HCT116 (cell line): ENCODE measurements at regions not wholly inside any gene's neighbourhood (a gene's known extent, or its start where the extent isn't known, plus 50 kb on each side); places are given as distances from the start of the nearest gene placed in this dataset.

Experiments
- EZH2 ChIP-seq: fragments of 200-600 bp; sonication (generic); IDR thresholded peaks from 2 replicates; pipeline ENCODE4 v1.6.1; 2017; ENCODE audit warnings: antibody characterized with exemption, mixed run types
- EZH2phosphoT487 ChIP-seq: fragments of 200-600 bp; IDR thresholded peaks from 2 replicates; pipeline ENCODE4 v1.6.1; 2018; ENCODE audit warnings: antibody characterized with exemption, borderline replicate concordance
- JUND ChIP-seq: IDR thresholded peaks from 2 replicates; pipeline ENCODE4 v1.6.1; 2012
- POLR2A ChIP-seq: IDR thresholded peaks from 2 replicates; pipeline ENCODE4 v1.7.0; 2011; ENCODE audit warnings: borderline replicate concordance; ENCODE audit not compliant: insufficient read depth, insufficient read length; ENCODE audit errors: extremely low read depth
- POLR2AphosphoS5 ChIP-seq: IDR thresholded peaks from 2 replicates; pipeline ENCODE4 v1.6.1; 2011; ENCODE audit warnings: mild to moderate bottlenecking, low read depth, low read length, moderate library complexity
- SP1 ChIP-seq: IDR thresholded peaks from 2 replicates; pipeline ENCODE4 v1.6.1; 2012; ENCODE audit warnings: low read depth
- SRF ChIP-seq: IDR thresholded peaks from 2 replicates; pipeline ENCODE4 v1.6.1; 2012; ENCODE audit warnings: low read depth
- TCF7L2 ChIP-seq: IDR thresholded peaks from 2 replicates; pipeline ENCODE4 v1.7.0; 2011; ENCODE audit warnings: borderline replicate concordance, inconsistent platforms; ENCODE audit not compliant: insufficient read depth, insufficient read length; ENCODE audit errors: extremely low read depth
- ZFX ChIP-seq: fragments of 450-650 bp; IDR thresholded peaks from 2 replicates; pipeline ENCODE4 v1.6.1; 2017
- ZNF274 ChIP-seq: fragments of 200-500 bp; sonication (Bioruptor generic); IDR thresholded peaks from 2 replicates; pipeline ENCODE4 v1.6.1; 2014; ENCODE audit warnings: mild to moderate bottlenecking, low read depth, low read length, inconsistent platforms
- TF ChIP-seq, protein P1 (sequence below), 3 experiments: fragments of 200-600 bp in 1 of 3; sonication (generic) in 1 of 3; IDR thresholded peaks in 2 of 3; conservative IDR thresholded peaks in 1 of 3; 2 replicates each; pipeline ENCODE4 v1.5.1; 2012 to 2017; ENCODE audit warnings: low read depth in 2 of 3, low read length in 2 of 3, antibody characterized with exemption in 1 of 3, borderline replicate concordance in 1 of 3, control low read depth in 1 of 3, mild to moderate bottlenecking in 1 of 3, mixed read lengths in 1 of 3, mixed run types in 1 of 3, moderate library complexity in 1 of 3; ENCODE audit not compliant: insufficient read depth in 1 of 3
- TF ChIP-seq, protein P2 (sequence below): IDR thresholded peaks from 2 replicates; pipeline ENCODE4 v1.6.1; 2012; ENCODE audit warnings: low read depth
- TF ChIP-seq, protein P3 (sequence below): IDR thresholded peaks from 2 replicates; pipeline ENCODE4 v1.6.1; 2011; ENCODE audit warnings: mild to moderate bottlenecking, low read length, moderate library complexity; ENCODE audit not compliant: insufficient replicate concordance; ENCODE audit errors: extremely low read depth

DNA sequence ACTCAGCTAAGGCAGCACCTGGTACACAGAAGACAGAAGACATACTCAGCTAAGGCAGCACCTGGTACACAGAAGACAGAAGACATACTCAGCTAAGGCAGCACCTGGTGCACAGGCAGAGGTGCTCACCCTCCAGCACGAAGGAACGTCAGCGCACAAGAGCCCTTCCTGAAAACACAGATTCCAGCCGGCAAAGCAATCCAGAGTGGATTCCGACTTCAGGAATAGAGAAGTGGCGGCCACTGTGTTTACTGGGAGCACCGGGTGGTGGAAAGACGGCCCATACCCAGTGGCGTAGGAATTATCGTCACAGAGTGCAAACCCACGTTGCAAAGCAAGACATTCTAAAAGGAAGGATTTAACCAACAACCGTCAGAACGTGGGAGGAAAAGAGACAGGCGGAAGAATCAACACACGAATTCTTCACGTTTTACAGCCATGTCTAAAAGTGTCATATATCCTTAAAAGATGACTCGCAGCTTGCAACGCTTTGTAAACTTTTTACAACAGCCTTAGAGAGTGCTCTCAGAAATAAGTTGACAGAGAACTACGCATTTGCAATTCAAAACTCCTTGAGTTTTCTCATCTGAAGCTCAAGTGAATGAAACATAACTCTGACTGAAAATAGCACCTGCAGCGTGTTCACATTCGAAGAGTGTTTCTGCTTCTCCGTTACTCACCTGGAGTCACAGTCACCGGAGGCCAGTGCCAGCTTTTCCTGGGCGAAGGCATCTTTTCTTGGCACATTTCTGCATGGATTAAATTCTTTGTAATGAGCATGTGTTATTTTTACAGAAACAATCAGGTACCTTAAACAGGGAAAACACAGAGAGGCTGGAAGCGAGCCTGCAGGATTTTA, 55.8 kb upstream of the GALNT9 start:
- no peak for TF ChIP-seq POLR2A
- no peak for TF ChIP-seq ZNF274
- TF ChIP-seq, protein P1, sequence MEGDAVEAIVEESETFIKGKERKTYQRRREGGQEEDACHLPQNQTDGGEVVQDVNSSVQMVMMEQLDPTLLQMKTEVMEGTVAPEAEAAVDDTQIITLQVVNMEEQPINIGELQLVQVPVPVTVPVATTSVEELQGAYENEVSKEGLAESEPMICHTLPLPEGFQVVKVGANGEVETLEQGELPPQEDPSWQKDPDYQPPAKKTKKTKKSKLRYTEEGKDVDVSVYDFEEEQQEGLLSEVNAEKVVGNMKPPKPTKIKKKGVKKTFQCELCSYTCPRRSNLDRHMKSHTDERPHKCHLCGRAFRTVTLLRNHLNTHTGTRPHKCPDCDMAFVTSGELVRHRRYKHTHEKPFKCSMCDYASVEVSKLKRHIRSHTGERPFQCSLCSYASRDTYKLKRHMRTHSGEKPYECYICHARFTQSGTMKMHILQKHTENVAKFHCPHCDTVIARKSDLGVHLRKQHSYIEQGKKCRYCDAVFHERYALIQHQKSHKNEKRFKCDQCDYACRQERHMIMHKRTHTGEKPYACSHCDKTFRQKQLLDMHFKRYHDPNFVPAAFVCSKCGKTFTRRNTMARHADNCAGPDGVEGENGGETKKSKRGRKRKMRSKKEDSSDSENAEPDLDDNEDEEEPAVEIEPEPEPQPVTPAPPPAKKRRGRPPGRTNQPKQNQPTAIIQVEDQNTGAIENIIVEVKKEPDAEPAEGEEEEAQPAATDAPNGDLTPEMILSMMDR (IDR thresholded peaks at IDR 0.05 in 2 of 3, conservative IDR thresholded peaks at IDR 0.05 in 1 of 3; ENCODE audit: borderline replicate concordance in 1 of 3, insufficient read depth in 1 of 3, low read depth in 2 of 3, low read length in 2 of 3): no peak
- no peak for TF ChIP-seq JUND
- no peak; the same call in 1 of the 2 replicates for TF ChIP-seq EZH2
- TF ChIP-seq TCF7L2: no peak
- TF ChIP-seq, protein P2, sequence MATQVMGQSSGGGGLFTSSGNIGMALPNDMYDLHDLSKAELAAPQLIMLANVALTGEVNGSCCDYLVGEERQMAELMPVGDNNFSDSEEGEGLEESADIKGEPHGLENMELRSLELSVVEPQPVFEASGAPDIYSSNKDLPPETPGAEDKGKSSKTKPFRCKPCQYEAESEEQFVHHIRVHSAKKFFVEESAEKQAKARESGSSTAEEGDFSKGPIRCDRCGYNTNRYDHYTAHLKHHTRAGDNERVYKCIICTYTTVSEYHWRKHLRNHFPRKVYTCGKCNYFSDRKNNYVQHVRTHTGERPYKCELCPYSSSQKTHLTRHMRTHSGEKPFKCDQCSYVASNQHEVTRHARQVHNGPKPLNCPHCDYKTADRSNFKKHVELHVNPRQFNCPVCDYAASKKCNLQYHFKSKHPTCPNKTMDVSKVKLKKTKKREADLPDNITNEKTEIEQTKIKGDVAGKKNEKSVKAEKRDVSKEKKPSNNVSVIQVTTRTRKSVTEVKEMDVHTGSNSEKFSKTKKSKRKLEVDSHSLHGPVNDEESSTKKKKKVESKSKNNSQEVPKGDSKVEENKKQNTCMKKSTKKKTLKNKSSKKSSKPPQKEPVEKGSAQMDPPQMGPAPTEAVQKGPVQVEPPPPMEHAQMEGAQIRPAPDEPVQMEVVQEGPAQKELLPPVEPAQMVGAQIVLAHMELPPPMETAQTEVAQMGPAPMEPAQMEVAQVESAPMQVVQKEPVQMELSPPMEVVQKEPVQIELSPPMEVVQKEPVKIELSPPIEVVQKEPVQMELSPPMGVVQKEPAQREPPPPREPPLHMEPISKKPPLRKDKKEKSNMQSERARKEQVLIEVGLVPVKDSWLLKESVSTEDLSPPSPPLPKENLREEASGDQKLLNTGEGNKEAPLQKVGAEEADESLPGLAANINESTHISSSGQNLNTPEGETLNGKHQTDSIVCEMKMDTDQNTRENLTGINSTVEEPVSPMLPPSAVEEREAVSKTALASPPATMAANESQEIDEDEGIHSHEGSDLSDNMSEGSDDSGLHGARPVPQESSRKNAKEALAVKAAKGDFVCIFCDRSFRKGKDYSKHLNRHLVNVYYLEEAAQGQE: no peak
- no peak for TF ChIP-seq EZH2phosphoT487
- no peak for TF ChIP-seq SRF
- TF ChIP-seq ZFX: no peak
- TF ChIP-seq, protein P3, sequence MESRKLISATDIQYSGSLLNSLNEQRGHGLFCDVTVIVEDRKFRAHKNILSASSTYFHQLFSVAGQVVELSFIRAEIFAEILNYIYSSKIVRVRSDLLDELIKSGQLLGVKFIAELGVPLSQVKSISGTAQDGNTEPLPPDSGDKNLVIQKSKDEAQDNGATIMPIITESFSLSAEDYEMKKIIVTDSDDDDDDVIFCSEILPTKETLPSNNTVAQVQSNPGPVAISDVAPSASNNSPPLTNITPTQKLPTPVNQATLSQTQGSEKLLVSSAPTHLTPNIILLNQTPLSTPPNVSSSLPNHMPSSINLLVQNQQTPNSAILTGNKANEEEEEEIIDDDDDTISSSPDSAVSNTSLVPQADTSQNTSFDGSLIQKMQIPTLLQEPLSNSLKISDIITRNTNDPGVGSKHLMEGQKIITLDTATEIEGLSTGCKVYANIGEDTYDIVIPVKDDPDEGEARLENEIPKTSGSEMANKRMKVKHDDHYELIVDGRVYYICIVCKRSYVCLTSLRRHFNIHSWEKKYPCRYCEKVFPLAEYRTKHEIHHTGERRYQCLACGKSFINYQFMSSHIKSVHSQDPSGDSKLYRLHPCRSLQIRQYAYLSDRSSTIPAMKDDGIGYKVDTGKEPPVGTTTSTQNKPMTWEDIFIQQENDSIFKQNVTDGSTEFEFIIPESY: no peak
- TF ChIP-seq POLR2AphosphoS5: no peak
- no peak for TF ChIP-seq SP1
